ENCODE measurements at regions not wholly inside any gene's neighbourhood (a gene's known extent, or its start where the extent isn't known, plus 50 kb on each side); places are given as distances from the start of the nearest gene placed in this dataset.

GRCh38 chr4:14177987-14178386, 550.5 kb upstream of the BOD1L1 start:
- DNase-seq (ENCODE audit: low read depth), result no peak

GRCh38 chr4:14178421-14178820, 550.9 kb upstream of the BOD1L1 start:
- DNase-seq (ENCODE audit: low read depth), result no peak

- no peak for DNase-seq (ENCODE audit: low read depth)
Measured at GRCh38 chr4:14180166-14180565, 552.6 kb upstream of the BOD1L1 start.

- no peak for DNase-seq (ENCODE audit: low read depth)
Measured at GRCh38 chr4:14180983-14181601, 553.6 kb upstream of the BOD1L1 start.

GRCh38 chr4:14182148-14182547, 554.6 kb upstream of the BOD1L1 start:
- DNase-seq (ENCODE audit: low read depth), result no peak

GRCh38 chr4:14184265-14184664, 556.7 kb upstream of the BOD1L1 start:
- no peak for DNase-seq (ENCODE audit: low read depth)

GRCh38 chr4:14184767-14185166, 557.2 kb upstream of the BOD1L1 start:
- DNase-seq (ENCODE audit: low read depth), result no peak

- DNase-seq (ENCODE audit: low read depth), result no peak
Measured at GRCh38 chr4:14188214-14188613, 560.7 kb upstream of the BOD1L1 start.

- no peak for DNase-seq (ENCODE audit: low read depth)
Measured at GRCh38 chr4:14193601-14194000, 566.1 kb upstream of the BOD1L1 start.

GRCh38 chr4:14196131-14196530, 568.6 kb upstream of the BOD1L1 start:
- no peak for DNase-seq (ENCODE audit: low read depth)

GRCh38 chr4:14215116-14215770, 587.7 kb upstream of the BOD1L1 start:
- DNase-seq (ENCODE audit: low read depth), result no peak

GRCh38 chr4:14217401-14217800, 589.9 kb upstream of the BOD1L1 start:
- no peak for DNase-seq (ENCODE audit: low read depth)

- DNase-seq (ENCODE audit: low read depth), result no peak
Measured at GRCh38 chr4:14218641-14219040, 591.1 kb upstream of the BOD1L1 start.

GRCh38 chr4:14221176-14221575, 593.7 kb upstream of the BOD1L1 start:
- DNase-seq (ENCODE audit: low read depth), result no peak

- DNase-seq (ENCODE audit: low read depth), result no peak
Measured at GRCh38 chr4:14222377-14223029, 595.0 kb upstream of the BOD1L1 start.

GRCh38 chr4:14223461-14223860, 595.9 kb upstream of the BOD1L1 start:
- DNase-seq (ENCODE audit: low read depth), result no peak

GRCh38 chr4:14225688-14226207, 598.2 kb upstream of the BOD1L1 start:
- no peak for DNase-seq (ENCODE audit: low read depth)

GRCh38 chr4:14233126-14233525, 605.6 kb upstream of the BOD1L1 start:
- DNase-seq (ENCODE audit: low read depth), result no peak

- no peak for DNase-seq (ENCODE audit: low read depth)
Measured at GRCh38 chr4:14234307-14234706, 606.8 kb upstream of the BOD1L1 start.

- no peak for DNase-seq (ENCODE audit: low read depth)
Measured at GRCh38 chr4:14236359-14236758, 608.8 kb upstream of the BOD1L1 start.

- no peak for DNase-seq (ENCODE audit: low read depth)
Measured at GRCh38 chr4:14237911-14238310, 610.4 kb upstream of the BOD1L1 start.

- no peak for DNase-seq (ENCODE audit: low read depth)
Measured at GRCh38 chr4:14241574-14241973, 614.0 kb upstream of the BOD1L1 start.

GRCh38 chr4:14247767-14248166, 620.2 kb upstream of the BOD1L1 start:
- no peak for DNase-seq (ENCODE audit: low read depth)
